ENCODE measurements at regions not wholly inside any gene's neighbourhood (a gene's known extent, or its start where the extent isn't known, plus 50 kb on each side); places are given as distances from the start of the nearest gene placed in this dataset.

DNA sequence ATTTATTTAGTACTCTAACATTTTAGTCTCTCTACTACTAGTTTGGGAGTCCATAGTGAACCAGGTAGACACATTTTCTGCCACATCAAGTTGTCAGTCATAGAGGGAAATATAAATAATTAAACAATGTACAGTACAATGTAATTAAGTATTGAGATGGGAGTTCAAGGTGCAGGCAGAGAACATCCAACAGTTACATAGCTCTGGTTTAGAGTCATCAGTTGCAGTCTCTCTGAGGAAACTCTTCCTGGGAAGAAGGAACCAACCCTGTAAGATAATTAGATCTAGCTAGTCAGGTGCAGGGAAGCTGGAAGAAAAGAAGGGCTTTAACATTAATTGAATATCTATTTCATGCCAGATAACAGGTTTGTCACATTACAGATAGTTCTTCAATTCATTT, 457.9 kb upstream of the DYNLRB2 start:
- intact Hi-C loops (cut with micrococcal nuclease; ENCODE audit: unreplicated experiment): no loop called here
- CTCF ChIA-PET: no interaction called here
- no TSS peak for BruUV-seq (replicated peaks)
- Histone ChIP-seq H3K4me3 (ENCODE audit: low read depth, low read length, poor library complexity, severe bottlenecking) (no peak overlapping the region), H3K9me3 (ENCODE audit: low read depth, low read length, poor library complexity, severe bottlenecking) (no peaks in the 10 kb centered on the region), H3K27ac (ENCODE audit: low read depth, low read length, poor library complexity, severe bottlenecking) (no peak overlapping the region), H3K36me3 (ENCODE audit: insufficient read depth, low read length, poor library complexity, severe bottlenecking) (no peaks in the 10 kb centered on the region), H3K4me1 (ENCODE audit: insufficient read depth, low read length, poor library complexity, severe bottlenecking) (no peaks in the 10 kb centered on the region), H3K27me3 (replicated peaks; ENCODE audit: insufficient read depth, low read depth, low read length, poor library complexity) (no peaks in the 10 kb centered on the region)
- DNase-seq (ENCODE audit: low spot score): no peak
- TF ChIP-seq, protein P1, sequence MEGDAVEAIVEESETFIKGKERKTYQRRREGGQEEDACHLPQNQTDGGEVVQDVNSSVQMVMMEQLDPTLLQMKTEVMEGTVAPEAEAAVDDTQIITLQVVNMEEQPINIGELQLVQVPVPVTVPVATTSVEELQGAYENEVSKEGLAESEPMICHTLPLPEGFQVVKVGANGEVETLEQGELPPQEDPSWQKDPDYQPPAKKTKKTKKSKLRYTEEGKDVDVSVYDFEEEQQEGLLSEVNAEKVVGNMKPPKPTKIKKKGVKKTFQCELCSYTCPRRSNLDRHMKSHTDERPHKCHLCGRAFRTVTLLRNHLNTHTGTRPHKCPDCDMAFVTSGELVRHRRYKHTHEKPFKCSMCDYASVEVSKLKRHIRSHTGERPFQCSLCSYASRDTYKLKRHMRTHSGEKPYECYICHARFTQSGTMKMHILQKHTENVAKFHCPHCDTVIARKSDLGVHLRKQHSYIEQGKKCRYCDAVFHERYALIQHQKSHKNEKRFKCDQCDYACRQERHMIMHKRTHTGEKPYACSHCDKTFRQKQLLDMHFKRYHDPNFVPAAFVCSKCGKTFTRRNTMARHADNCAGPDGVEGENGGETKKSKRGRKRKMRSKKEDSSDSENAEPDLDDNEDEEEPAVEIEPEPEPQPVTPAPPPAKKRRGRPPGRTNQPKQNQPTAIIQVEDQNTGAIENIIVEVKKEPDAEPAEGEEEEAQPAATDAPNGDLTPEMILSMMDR (conservative IDR thresholded peaks at IDR 0.05; ENCODE audit: low read depth, low read length): no peak
- TF ChIP-seq EZH2 (IDR thresholded peaks at IDR 0.05; ENCODE audit: borderline replicate concordance, low read depth, low read length, poor library complexity, severe bottlenecking): no peak
- POLR2A ChIA-PET (ENCODE audit: low non-redundant PET): no interaction called here

DNA sequence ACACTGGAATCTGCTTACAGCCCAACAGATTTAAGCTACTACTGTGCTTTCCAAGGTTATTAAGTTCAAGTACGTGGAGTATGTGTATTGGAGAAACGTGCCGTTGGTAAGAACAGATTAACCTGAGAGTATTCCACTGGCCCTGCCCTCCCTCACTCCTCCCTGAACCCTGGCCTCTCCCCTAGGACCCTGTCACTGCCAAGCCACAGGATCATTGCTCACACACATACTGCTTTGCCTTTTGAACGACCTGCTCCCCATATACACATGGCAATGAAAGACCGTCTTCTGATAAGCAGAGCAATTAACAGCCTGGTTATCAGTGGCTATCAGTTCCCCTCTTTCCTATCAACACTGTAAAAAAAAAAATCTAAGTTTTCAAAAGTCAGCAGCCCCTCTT, 458.9 kb upstream of the DYNLRB2 start:
- no peaks in the 10 kb centered on the region for H3K36me3 ChIP-seq (ENCODE audit: insufficient read depth, low read length, poor library complexity, severe bottlenecking)
- no peak overlapping the region for H3K4me3 ChIP-seq (ENCODE audit: low read depth, low read length, poor library complexity, severe bottlenecking)
- CTCF ChIA-PET: no interaction called here
- intact Hi-C loops (cut with micrococcal nuclease; ENCODE audit: unreplicated experiment): no loop called here
- H3K9me3 ChIP-seq (ENCODE audit: low read depth, low read length, poor library complexity, severe bottlenecking): no peaks in the 10 kb centered on the region
- POLR2A ChIA-PET (ENCODE audit: low non-redundant PET): no interaction called here
- no peak for TF ChIP-seq EZH2 (IDR thresholded peaks at IDR 0.05; ENCODE audit: borderline replicate concordance, low read depth, low read length, poor library complexity, severe bottlenecking)
- TF ChIP-seq, protein P1 (conservative IDR thresholded peaks at IDR 0.05; ENCODE audit: low read depth, low read length): no peak
- H3K27ac ChIP-seq (ENCODE audit: low read depth, low read length, poor library complexity, severe bottlenecking): no peak overlapping the region
- no TSS peak for BruUV-seq (replicated peaks)
- no peaks in the 10 kb centered on the region for H3K4me1 ChIP-seq (ENCODE audit: insufficient read depth, low read length, poor library complexity, severe bottlenecking)
- DNase-seq (ENCODE audit: low spot score): no peak
- H3K27me3 ChIP-seq (replicated peaks; ENCODE audit: insufficient read depth, low read depth, low read length, poor library complexity): no peaks in the 10 kb centered on the region

DNA sequence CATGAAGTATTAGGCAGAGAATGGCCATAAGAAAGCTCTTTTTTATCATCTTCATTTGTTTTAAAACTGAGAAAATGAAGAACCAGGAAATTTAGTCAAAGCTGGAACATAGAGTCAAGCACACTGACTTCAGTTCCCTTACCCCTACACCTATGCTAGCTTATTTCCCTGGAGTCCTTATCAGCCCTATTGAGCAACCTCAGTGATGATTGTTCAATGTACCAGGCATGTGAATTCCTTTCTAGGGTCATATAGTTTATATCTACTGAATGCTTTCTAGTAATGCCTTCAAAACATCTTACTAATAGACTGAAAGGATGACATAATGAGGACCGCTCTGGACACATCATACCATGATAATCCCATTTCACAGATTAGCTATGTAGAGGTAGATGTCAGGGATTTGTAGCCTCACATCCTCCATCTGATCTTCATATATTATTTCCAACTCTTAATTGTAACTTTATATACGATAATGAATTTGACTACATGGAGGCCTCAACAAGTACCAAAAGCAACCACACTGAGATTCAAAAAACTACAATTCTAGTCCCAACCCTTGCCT, 460.4 kb upstream of the DYNLRB2 start:
- intact Hi-C loops (cut with micrococcal nuclease; ENCODE audit: unreplicated experiment): no loop called here
- ChIA-PET POLR2A (ENCODE audit: low non-redundant PET) (no interaction called here), CTCF (no interaction called here)
- Histone ChIP-seq H3K36me3 (ENCODE audit: insufficient read depth, low read length, poor library complexity, severe bottlenecking) (no peaks in the 10 kb centered on the region), H3K27ac (ENCODE audit: low read depth, low read length, poor library complexity, severe bottlenecking) (no peak overlapping the region), H3K4me1 (ENCODE audit: insufficient read depth, low read length, poor library complexity, severe bottlenecking) (no peaks in the 10 kb centered on the region), H3K27me3 (replicated peaks; ENCODE audit: insufficient read depth, low read depth, low read length, poor library complexity) (no peaks in the 10 kb centered on the region), H3K9me3 (ENCODE audit: low read depth, low read length, poor library complexity, severe bottlenecking) (no peaks in the 10 kb centered on the region), H3K4me3 (ENCODE audit: low read depth, low read length, poor library complexity, severe bottlenecking) (no peak overlapping the region)
- BruUV-seq (replicated peaks): no TSS peak
- TF ChIP-seq, protein P1 (conservative IDR thresholded peaks at IDR 0.05; ENCODE audit: low read depth, low read length): no peak
- no peak for TF ChIP-seq EZH2 (IDR thresholded peaks at IDR 0.05; ENCODE audit: borderline replicate concordance, low read depth, low read length, poor library complexity, severe bottlenecking)
- no peak for DNase-seq (ENCODE audit: low spot score)
